HG02885 (cell line): ENCODE measurements at regions not wholly inside any gene's neighbourhood (a gene's known extent, or its start where the extent isn't known, plus 50 kb on each side); places are given as distances from the start of the nearest gene placed in this dataset.
A peak's percentile ranks its signal among the peaks of the same experiment; 100 is the strongest.

Source experiments
- ATAC-seq: cut with Tn5 transposase; IDR thresholded peaks from one replicate; pipeline ENCODE4 v1.9.1; 2021; ENCODE audit warnings: mild to moderate bottlenecking; ENCODE audit not compliant: unreplicated experiment, poor library complexity

DNA sequence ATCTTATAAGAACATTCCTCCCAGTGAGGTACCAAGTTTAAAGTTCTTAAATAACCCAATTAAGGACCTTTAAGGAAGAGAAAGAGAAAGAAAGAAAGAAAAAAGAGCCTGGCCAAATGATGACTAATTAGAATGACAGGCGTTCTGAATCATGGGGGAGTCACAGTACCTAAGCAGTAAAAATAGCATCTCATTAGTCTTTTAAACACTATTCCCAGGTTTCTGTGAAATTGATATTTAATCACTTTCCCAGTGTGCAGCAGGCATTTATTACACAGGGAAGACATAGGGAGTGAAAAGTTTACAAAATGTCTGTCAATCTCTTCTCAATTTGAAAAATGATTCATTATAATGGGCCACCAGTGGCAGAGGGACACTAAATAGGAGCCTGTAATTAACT lies 251.4 kb upstream of the MANEA start:
- ATAC-seq: no peak

DNA sequence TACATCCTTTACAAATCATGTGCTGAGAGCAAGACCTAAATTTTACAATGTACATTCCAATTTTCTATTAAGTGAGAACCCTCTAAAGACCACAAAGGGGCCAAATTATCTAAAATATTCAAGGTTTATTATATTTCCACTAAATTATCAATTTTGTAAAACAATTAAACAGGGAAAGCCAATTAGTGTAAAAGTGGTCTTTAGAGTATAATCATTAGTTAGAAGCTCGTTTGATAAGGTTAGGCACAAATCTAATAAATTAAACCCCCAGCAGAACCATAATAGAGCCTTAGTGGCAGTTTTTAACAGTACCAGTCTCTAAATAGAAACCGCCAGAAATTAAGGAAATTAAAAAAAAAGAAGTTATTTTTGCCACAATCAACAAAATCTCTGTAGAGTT lies 249.1 kb upstream of the MANEA start:
- ATAC-seq: no peak

DNA sequence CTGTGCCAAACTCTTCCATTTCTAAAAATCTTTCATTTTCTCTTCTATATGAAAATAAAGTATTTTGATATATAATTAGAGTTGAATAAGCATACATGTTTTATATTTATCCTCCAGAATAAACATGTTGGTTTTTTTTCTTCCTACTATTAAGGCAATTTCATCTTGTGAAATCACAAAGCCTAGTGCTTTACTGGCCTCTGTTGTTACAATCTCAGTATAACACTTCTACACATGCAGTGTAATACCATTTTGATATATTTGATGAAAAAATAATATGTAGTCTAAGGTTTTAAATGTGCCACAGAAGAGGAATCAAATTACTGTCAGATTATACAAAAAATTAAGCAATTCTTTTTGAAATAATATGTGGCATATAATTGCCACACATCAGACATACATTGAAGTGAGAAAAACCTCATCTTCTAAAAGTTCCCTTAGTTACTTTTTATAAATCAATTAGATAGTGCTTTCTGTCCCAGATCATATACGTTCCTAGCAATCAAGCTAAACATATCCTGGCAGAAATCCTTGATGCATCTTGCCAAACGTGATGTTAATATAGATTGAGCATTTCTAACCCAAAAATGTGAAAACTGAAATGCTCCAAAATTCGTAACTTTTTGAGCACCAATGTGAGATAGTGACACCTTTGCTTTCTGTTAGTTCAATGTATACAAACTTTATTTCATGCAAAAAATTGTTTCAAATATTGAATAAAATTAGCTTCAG lies 225.1 kb upstream of the MANEA start:
- no peak for ATAC-seq

DNA sequence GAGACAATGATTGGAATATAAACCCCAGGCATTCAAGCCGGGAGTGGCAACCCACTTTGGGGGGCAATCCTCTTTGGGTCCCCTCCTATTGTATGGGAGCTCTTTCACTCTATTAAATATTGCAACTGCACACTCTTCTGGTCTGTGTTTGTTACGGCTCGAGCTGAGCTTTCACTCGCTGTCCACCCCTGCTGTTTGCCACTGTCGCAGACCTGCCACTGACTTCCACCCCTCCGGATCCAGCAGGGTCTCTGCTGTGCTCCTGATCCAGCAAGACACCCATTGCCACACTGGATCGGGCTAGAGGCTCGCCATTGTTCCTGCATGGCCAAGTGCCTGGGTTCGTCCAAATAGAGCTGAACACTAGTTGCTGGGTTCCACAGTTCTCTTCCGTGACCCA lies 222.8 kb upstream of the MANEA start:
- ATAC-seq: no peak

DNA sequence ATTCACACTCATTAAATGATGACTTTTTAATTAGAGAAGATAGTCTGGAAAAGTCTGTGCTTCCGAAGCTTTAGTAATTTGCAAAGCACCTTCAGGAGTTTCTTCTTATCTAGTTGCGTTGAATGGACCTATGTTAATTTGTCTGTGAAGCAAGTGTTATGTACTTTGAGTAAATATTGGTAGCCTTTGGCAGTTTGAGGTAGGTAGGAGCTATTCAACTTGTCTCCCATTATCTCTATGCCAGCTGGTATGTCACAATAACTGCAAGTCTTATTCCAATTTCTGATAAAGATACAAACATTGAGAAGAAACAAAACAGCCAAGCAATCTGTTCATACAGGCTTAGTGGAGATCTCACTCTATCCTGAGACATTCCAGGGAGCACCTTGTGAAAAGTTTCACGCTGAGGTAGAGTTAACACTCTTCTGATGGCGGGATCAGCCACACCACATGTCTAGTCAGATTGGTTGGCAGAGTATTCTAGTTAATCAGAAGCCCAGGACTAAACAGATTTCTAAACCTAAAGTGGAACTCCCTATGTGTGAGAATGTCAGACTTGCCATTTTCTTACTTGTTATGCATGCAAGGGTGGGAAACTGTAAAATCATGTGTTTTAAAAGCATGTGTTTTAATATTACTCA lies 219.8 kb upstream of the MANEA start:
- ATAC-seq: no peak

DNA sequence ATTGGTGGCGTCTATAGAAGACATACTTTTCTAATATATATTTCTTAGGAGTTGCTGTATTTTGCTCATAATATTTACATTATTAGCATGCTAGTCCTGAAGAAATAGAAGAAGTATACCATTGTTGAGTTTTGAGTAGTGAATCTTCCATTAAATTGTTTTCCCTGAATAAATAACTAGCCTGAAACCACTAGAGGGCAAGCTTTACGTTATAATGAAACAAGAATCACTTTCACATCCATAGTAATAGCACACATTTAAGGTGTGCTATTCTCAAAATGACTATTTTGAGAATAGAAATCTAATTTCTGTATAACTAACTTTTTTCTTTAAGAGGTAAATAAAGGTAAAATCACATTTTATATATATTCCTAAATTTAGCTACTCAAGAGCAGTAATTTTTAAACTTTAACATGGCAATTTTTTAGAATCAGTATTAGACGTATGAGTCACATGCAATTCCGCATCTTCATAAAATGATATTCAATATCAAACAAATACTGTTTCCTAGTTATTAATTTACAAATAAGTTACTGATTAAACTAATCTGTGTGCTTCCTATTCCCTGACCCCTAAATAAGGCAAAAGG lies 213.2 kb upstream of the MANEA start:
- ATAC-seq: peak; percentile 92

DNA sequence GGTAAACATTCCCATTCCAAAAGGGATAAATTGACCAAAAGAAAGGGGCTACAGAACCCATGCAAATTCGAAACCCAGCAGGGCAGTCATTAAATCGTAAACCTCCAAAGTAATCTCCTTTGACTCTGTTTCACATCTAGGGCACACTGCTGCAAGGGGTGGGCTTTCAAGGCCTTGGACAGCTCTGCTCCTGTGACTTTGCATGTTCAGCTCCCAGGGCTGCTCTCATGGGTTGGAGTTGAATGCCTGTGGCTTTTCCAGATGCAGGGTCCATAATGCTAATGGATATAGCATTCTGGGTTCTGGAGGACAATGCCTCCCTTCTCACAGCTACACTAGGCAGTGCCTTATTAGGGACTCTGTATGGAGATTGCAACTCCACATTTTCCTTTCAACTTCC lies 211.9 kb upstream of the MANEA start:
- ATAC-seq: no peak

DNA sequence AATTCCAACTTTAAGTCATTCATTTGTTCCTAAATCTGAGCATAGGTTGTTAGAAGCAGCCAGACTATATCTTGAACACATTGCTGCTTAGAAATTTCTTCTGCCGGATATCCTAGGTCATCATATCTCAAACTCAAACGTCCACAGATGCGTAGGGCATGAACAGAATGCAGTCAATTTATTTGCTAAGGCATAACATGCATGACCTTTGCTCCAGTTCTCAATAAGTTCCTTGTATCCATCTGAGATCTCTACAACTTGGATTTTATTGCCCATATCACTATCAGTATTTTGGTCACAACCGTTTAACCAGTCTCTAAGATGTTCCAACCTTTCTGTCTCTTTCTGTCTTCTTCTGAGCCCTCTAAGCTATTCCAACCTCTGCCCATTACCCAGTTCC lies 210.9 kb upstream of the MANEA start:
- ATAC-seq: no peak

DNA sequence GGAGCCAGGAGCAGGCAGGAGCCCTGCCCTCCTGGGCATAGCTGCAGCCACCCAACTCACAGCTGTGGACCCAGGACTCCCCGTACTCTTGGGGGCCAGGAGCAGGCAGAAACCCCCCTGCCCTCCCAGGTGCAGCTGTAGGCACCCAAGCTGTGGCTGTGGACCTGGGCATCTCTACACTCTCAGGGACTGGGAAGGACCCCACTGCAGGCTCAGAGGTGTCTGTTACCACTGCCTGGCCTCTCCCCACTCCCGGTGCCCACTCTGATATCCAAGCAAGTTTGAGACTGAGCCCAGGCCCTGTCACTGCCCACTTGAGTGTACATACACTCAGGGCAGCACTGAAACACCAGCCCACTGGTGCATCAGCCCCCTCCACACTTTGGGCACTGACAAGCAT lies 193.5 kb upstream of the MANEA start:
- no peak for ATAC-seq

DNA sequence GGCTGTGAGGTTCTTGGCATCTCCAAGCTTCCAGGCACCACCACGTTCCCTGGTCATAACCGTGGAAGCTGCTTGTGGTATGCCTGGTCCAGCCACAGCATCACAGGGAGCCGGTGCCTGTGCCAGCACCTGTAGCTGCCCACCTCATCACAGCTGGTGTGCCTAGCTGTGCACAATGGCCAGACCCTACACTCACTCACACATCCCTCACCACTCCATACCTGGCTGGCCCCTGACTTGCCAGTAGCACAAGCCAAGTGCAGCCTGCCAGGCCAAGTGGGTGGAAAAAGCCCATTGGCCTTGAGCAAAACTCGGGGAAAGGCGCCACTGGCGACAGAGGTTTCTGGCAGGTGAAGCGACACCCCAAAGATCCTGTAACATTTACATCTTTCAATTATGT lies 192.3 kb upstream of the MANEA start:
- no peak for ATAC-seq

DNA sequence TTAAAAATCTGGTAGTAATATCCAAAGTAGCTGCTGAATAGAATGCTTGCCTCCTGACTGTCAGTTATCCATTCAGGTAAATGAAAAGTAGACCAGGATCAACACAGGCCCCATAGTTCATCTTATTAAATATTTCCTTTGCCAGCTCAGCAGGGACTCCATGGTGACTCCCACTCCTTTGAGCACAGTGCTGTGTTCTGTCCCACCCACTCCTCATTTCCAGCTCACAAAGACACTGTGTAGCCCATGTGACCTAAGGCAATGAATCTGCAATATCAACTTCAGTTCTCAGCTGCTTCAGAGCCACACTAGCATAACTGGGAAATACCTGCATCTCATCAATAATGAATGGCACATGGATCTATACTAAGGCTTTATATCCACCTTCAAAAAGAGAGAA lies 189.5 kb upstream of the MANEA start:
- no peak for ATAC-seq

DNA sequence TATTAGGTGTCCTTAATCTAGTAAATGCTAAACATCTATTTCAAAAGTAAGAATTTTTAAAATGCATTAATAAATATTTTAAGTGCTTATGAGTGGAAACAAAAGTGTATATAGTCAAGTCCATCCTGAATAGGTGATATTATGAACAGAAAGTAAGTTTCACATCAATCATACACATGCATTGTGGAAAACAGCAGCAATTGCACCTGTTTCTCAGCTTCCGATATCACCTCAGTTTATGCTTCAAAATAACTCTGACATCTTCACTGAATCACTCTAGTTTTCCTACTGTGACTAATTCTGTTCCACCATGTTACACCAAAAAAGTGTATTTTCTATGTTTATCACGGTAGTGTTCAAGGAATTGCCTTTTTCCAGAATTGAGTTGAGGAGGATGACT lies 172.6 kb upstream of the MANEA start:
- ATAC-seq: no peak

DNA sequence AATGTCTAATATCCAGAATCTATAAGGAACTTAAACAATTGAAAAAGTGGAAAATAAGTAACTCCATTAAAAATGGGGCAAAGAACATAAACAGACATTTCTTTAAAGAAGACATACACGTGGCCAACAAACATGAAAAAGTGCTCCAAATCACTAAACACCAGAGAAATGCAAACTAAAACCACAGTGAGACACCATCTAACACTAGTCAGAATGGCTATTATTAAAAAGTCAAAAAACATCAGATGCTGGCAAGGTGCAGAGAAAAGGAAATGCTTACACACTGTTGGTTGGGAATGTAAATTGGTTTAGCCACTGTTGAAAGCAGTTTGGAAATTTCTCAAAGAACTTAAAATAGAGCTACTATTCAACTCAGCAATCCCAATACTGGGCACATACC lies 169.2 kb upstream of the MANEA start:
- no peak for ATAC-seq

DNA sequence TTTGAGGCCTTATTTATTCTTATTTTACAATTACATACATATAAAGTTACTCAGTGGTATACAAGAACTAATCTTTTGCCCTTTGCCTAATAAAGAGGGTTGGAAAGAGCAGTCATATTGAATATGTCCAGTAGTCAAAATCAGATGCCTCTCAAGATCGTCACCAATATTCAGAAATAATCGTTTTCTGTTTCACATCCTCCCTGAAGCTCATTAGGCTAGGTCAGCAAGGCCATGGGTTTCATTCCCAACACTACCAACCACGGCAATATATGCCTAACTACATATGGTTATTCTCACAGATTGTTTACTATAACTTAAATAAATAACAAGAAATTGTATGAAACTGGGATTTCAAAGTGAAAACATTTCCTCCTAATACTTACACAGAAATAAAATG lies 167.2 kb upstream of the MANEA start:
- ATAC-seq: no peak

DNA sequence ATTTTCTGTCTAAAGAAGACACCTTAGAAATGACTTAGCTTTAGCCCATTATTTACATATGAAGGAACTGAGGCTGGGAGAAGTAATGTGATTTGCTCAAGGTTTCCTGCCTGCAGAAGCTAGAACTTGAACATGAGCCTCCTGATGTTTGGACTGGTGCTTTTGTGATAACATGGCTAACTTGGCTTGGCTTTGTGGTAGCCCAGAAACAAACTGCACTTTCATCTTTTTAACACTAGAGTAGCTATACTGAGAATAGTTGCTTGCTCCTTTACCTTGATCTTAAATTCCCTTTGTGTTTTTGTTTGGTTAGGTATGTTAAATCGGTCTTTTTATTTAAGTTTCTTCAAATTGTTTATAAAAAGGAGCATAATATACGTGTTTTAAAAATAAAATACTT lies 163.5 kb upstream of the MANEA start:
- ATAC-seq: no peak

DNA sequence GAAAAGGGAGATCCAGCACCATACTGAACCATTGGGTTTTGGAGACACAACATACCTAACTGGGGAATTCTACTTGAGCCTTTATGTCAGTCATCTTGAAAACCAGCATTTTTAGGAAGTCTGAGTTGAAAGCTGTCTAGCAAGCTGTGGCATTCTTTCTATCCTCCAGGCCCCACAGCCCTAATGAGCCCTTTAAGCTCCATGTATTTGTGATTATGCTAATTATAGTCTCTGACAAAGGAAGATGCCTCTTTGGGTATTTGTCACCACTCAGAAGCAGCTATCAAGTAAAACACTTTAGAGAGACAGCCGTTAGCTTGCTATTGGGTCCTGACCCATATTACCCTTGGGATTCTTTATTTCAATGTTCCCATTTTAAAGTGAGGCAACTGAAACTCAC lies 159.5 kb upstream of the MANEA start:
- ATAC-seq: no peak

DNA sequence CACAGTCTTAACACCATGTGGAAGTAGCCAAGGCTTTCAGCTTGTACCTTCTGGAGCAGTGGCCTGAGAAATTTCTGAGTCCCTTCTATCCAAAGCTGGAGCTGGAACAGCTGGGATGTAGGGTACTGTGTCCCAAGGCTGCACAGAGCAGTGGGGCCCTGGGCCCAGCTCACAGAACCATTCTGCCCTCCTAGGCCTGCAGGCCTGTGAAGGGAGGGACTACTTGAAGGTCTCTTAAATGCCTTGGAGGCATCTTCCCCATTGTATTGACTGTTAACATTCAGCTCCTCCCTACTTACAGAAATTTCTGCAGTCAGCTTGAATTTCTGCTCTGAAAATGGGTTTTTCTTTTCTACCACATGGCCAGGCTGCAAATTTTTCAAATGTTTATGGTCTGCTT lies 156.5 kb upstream of the MANEA start:
- ATAC-seq: no peak

DNA sequence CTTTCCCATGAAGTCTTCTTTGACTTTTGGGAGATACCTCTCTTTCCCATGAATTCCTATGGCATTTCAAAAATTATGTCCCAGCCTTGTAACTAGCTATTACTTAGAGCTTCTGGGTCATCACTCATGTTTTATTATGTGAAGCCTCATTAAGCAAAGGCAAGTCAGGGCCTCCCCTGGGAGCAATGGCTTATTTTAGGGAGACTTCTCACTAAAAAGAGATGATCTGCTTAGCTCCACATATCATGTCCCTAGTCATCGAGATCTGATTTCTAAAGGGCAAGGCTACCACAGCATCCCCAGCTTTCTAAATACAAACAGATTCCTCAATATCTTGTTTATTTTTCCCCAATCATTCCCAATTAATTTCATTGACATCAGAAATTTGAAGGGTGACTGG lies 154.0 kb upstream of the MANEA start:
- ATAC-seq: no peak

DNA sequence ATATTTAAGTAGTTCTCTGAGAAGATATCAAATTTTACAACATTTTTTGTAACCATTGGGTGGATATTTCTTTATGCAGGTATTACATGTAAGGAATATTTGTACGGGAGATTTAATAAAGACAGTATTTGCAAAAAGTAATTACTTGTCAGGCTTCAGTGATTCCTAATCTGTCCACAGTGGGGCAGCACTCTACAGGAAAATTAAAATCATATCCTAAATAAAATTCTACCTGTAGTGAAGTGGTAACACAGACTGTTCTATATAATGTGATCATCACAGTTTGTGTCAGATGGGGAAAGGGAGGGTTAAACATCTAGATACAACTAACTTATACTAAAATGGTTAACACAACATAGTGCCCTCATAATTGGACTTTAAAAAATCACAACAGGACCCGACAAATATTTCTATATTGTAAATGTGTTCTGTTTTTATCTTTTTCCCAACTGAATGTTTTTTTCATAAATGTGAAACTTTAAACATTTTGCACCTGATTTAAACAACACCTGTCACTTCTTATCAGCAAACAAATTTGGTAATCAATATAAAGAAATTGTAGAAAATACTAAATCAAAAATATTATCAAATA lies 145.6 kb upstream of the MANEA start:
- ATAC-seq: peak; percentile 67

DNA sequence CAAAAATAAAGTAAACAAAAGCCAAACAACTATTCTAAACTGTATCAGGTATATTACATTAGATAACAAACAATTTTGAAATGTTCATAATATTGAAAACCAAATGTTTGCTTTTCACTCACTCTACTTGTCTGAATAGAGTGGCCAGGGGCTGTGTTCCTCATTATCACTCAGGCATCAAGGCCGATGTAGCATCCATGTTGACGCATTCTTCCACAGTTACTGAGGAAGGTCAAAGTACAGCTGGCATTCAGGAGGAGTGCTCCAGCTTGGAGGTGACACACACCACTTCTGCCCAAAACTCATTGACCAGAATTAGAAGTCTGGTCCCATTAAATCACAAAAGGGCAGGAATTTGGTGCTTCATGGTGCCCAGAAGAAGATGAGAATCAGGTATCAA lies 137.6 kb upstream of the MANEA start:
- ATAC-seq: no peak

DNA sequence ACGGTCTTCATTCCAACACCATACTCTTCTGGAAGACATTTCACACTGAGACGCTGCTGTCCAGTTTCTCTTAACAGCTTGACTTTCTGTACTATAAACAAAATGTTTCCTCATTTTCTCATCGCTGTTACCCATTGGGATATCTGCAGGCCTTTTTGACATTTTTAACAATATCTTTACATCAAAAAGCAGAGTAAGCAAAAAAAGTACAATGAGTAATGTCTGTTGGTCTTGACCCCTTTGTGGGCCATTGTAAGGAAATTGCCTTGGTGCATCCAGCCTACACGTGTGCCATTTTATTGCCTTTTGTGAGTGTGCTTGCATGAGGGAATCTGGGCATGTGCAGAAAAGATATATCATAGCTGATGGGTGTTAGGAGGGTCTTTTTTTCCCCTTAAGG lies 129.1 kb upstream of the MANEA start:
- ATAC-seq: no peak

DNA sequence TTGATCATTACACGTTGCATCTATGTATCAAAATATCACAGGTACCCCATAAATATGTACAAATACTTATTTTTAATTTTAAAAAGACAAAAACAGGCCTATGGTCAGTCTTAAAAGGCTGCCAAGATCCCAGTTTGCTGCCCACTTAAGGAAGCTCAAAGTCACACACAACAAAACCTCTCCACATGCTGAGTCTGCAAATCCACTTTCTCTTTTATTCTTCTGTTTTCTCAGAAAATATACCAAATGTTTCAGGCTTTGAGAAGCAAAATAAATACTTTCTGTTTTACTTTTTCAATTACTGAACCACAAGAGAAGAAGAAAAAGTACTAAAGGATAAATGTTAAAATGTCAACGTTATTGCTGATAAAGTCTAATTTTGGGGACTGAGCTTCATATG lies 107.8 kb upstream of the MANEA start:
- no peak for ATAC-seq
